G401 (cell line): ENCODE measurements at regions not wholly inside any gene's neighbourhood (a gene's known extent, or its start where the extent isn't known, plus 50 kb on each side); places are given as distances from the start of the nearest gene placed in this dataset.
"Not testable (repeated sequence)": the region's sequence is repeated elsewhere in the genome, so short reads cannot be mapped to it uniquely, and the experiment has no call there.

Source experiments
- DNase-seq: peaks from one replicate; pipeline ENCODE4 v3.0.0-alpha.2; 2015; ENCODE audit warnings: low spot score
- in situ Hi-C: cut with HindIII; loops from 2 replicates; pipeline ENCODE4 v1.10.0; 2016; ENCODE audit warnings: low sequenced_read_pairs, mixed read lengths

DNA sequence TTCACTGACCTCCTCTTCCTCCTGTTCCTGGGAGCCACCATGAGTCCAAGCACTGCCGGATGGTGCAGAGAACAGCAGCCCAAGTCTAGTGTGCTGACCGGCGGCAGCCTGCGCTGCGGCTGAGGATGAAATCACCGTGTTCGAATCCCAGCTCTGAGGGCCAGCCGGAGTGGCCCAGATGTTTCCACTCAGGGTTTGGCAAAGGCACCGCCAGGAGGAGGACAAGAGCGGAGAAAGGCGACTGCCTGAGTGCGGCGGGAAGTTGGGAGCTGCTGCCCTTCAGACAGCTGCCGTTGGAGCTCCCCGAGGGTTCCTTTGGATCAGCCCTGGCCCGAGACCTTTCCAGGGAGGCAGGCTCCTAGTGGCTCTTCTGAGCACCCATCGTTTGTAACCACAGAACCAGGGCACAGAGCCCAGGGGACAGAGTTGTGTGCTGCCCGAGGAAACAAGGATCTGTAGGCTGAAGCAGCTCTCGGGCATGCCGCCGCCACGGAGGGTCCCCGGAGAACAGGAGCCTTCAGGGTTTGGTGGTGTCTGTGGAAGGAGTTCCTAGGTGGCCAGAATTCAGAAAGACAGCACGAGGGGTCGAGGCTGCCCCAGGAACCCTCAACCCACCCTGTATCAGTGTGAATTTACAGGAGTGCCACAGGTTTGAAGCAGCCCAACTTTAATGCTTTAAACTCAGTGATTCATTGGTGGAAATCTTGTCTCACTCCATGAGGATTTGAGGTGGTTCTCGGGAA is 115.6 kb upstream of the COL5A1 start:
- in situ Hi-C loops = no loop called here
- no peak for DNase-seq

DNA sequence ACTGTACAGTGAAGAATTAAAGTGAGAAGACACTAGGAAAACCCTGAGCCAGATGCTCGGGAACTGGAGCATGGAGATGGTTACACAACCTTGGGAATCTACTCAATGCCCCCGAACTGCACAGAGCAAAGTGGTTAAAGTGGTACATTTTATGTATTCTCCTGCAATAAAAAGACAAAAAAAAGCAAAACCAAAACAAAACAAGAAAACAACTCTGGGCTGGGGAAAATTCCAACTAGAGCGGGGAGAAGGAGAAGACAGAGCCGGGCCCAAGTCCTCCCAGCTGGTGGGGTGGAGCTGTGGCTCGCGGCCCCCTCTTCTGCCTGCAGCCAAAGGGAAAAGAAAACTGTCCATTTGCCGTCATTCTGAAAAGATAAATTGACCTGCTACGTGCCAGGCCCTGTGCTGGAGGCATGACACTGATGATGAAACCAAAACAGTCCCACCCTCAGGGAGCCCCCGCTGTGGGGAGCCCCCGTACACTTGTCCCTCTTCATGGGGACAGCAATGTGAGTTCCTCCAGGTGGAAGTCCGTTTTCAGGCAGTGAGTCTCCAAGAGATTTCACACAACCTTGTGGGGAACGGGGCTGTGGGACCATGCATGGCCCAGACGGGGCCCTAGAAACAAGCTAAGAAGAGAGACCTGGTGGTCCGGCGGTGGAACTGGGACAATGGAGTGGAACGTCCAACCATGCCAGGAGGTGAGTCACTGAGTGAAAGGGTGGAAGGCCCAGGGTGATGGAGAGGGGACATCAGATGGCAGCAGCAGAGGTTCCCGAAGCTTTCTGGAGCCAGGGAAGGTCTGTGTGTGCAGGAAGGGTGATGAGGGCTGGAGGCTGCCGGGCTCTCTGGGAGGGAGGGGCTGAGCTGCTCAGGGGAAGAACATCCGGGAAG is 114.8 kb upstream of the COL5A1 start:
- in situ Hi-C loops = no loop called here
- no peak for DNase-seq

DNA sequence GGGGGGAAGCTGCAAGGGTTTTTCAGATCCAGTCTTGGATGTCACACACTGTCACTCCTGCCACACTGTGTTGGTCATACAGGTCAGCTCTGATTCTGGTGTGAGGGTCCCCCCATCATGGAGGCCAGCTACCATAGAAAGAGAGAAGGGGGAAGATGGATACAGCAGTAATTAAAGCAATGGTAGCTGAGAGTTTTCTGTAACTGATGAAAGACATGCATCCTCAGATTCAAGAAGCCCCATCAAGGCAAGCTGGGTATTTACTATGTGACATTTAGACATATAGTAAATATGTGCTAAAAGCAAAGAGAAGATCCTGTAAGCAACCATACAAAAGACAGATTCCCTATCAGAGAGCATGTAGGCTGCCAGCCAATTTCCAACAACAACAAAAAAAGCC is 110.9 kb upstream of the COL5A1 start:
- DNase-seq = no peak
- in situ Hi-C loops = no loop called here

DNA sequence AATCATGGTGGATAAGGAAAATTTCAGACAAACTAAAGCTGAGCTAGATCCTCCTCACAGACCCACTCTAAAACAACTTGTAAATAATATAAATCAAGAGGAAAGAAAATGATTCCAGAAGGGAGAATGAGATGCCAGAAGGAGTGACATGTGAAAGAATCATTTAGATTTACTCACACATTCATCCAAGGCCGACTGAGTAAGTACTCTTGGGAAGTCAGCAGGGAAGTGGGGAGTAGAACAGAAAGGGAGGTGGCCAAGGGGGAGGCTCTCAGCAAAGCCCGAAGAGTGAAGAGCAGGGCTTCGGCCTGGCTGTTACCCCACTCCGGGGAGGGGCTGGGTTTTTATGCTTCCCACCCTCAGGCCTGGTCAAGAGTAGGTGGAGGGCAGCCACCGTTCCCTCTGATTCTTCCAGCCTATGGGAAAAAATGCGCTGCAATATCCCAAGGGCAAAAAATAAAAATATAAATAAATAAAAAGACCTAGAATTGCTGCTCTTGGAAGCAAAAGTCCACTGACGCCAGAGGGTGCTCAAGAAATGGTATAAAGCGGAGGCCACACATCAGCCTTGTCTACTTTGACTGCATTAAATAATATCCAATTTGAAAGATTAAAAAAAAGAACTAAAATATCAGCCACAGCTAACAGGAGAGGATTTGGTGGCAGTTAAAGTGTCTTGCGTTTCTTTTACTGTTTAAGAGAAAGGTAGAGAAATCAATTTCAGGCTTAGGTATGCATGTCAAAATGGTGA is 110.2 kb upstream of the COL5A1 start:
- no peak for DNase-seq
- in situ Hi-C loops = no loop called here

DNA sequence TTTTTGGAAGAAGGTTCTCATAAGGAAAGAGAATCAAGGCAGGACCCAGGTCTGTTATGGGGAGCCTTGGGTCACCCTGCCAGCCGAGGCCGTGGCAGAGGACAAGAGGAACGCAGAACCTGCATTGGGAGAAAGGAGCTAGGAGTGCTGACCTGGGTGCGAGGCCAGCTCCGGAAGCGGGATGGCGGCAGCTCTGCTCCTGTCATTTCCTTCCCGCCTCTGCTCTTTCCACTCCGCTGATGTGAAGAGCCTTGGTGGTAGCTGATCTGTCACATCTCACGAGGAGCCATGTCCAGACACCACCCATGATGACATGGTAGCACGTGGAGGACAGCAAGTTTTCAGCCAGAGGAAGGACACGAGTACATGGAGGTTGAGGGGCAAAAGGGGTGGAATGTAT is 109.5 kb upstream of the COL5A1 start:
- no peak for DNase-seq
- in situ Hi-C loops = no loop called here

DNA sequence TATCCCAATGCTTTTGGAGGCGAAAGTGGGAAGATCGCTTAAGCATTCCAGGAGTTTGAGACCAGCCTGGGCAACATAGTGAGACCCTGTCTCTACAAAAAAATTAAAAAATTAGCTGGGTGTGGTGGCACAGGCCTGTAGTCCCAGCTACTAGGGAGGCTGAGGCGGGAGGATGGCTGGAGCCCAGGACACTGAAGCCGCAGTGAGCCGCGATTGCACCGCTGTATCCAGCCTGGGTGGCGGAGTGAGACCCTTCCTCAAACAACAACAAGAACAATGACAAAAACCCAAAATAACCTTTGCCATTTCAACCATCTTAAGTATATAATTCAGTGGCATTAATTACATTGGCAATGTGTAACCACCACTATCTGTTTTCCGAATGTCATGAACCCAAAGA is 108.9 kb upstream of the COL5A1 start:
- in situ Hi-C loops = not testable (repeated sequence)

DNA sequence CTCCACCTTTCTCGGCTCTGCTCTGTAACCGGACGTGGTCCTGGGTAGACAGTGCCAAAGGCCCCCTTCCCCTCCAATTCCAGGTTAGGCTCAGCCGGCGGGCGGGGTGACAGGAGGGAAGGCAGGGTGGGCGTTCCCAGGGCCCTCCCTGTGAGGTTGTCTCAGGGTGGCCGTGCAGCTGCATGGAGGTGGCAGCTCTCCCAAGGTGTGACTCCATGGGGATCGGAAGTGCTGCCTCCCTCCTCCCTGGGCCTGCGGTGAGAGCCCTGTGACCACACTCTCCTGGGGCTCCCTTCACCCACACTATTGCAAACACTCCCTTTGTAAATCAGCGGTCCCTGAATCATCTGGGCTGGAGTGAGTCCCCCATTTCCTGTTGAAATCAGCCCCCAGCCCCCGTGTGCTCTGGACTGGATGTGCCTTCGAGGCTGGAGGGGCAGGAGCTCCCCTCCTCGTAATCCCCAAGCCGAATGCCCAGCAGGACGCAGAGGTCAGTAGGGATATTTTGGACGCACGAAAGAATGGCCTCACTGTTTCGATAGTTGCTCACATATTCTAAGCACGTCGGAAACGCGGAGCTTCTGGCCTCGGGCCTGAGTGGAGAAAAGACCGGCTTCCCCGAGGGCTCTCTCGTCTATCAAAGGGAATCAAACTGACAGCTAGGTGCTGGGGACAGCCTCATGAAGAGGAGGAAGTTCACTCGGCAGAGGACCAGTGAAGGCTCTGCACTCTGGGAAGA is 107.6 kb upstream of the COL5A1 start:
- in situ Hi-C loops = no loop called here
- DNase-seq = peak; percentile 8

More for the DNA sequence above, 108.9 kb upstream of the COL5A1 start:
- not testable (repeated sequence) for DNase-seq

DNA sequence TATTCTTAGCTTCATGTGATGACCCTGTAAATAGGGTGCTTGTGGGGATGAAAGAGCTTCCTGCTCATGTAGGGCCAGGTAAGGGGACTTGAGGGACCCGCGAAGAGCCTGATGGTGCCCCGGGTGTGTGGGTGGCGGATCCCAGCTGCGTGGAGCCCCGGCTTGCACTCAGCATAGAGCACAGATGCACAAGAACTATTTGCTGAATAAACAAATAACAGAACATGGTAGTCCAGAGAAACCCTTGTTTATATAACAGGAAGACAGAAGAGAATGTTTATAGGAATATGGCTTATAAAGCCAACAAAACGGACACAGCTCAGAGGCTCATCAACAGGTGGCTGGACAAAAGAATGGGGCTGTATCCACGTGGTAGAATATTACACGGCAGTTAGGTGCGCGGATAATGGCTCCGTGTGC is 106.9 kb upstream of the COL5A1 start:
- DNase-seq = no peak
- in situ Hi-C loops = no loop called here

DNA sequence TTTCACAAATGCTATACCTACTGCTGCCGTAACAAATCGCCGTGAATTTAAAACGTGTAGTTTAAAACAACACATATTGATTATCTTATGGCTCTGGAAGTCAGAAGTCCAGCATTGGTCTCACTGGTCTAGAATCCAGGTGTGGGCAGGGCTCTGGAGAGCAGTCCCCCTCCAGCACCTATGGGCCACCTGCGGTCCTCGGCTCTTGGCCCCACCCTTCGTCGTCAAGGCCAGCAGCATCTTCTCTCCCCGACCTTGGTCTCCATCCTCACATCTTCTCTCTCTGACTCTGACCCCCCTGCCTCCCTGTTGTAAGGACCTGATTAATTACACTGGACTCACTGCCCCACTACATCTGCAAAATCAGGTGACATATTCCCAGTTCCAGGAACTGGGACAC is 106.4 kb upstream of the COL5A1 start:
- in situ Hi-C loops = no loop called here

DNA sequence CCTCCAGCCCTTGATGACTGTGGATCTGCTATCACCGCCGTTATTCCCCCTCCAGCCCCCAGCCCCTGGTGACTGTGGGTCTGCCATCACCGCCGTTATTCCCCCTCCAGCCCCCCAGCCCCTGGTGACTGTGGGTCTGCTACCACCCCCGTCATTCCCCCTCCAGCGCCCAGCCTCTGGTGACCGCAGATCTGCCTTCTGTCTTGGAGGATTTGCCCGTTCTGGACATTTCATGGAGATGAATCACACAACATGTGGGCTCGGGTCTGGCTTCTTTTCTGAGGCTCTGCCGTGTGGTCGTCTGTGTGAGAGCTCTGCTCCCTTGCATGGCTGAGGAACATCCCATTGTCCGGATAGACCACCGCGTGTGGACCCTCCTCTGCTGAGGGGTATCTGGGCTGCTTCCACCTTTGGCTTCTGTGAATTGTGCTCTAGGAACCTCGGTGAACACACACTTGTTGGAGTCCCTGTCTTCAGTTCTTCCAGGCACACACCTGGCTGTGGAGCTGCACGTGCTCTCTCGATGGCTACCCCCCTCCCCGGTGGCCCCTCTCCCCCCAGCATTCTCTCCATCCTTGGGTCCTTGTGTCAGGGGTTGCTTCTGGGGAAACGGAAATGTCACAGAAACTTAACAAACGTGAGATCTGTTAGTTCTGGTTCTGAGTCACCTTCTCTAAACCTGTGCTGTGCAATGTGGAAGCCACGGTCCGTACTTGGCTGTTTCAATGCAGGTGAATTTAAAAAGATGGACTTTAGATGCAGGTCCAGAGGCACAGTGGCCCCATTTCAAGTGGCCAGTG is 105.3 kb upstream of the COL5A1 start:
- in situ Hi-C loops = no loop called here
- no peak for DNase-seq

More for the DNA sequence above, 106.4 kb upstream of the COL5A1 start:
- no peak for DNase-seq

DNA sequence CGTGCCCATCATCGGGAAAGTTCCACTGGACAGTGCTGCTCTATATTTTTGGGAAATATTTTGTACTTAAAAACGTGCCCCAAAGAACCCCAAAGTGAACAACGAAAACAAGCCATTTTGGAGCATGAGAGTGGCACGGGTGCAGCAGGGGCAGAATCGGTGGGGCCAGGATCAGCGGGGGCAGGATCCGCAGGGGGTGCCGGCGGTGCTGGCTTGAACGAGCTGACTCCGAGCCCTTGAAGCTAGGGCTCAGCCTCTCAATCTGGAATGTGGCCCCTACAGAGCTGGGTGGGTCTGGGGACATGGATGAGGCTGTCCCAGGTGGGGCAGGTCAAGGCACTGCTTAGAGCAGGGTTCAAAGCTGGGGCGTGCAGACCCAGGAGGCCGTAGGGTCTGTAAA is 104.7 kb upstream of the COL5A1 start:
- DNase-seq = no peak
- in situ Hi-C loops = no loop called here

DNA sequence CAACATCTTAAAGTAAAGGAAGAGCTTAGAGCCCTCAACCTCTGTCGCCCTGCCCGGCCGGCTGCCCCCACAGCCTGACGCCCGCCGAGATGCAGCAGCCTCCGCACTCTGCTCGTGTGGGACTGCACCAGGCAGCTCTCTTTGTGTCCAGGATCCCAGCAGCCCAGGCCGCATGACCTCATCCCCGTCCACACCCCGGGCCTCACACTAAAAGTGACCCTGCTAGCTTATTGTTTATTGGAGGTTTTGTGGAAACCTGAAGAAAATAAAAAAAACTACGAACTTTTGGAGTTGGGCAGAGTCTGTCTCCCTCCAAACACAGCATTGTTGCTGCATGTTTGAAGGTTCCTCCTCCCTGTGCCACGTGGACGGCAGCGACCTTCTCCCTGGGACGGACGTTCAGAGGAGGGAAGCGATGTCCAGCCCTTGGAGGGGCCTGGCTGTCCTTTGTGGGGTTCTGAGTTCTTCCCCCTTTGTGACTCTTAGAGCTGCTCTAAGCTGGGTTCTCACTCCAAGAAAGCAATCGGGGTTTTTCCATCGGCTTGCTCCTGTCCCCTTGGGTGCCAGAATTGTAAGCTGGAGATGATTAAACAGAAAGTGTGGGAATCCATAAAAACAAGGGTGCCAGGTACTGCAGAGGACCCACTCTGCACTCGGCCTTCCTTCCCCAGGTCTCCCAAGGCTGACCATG is 103.5 kb upstream of the COL5A1 start:
- in situ Hi-C loops = no loop called here
- no peak for DNase-seq

DNA sequence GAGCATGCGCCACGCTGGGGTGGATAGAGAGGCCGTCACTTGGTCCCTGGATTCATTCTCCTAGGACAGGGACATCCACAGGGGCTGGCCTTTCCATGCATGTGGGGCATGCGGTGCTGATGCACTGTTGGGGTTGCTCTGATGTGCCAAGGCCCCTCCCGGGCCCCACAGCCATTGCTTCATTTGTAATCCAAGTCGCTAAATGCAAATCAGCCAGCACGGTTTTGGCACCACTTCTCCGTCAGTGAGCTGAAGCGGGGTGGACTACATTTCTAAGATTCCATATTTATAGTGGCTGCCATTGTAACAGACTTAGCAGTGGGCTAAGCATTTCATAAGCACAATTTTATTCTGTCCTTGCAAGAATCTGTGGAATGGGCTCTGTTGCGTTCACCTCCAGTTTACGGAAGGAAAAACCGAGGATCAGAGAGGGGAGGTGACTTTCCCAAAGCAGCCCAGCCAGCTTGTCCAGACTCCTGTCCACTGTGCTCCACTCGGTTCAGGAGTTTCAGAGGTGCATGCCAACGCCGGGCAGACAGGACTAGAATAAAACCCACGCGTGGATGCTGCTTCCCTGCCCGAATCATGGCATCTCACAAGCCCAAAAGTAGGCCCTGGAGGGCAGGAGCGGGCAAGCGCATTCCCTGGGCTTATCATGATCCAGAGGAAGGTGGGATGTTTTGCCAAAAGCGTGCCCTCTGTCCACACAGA is 102.6 kb upstream of the COL5A1 start:
- in situ Hi-C loops = no loop called here
- no peak for DNase-seq

DNA sequence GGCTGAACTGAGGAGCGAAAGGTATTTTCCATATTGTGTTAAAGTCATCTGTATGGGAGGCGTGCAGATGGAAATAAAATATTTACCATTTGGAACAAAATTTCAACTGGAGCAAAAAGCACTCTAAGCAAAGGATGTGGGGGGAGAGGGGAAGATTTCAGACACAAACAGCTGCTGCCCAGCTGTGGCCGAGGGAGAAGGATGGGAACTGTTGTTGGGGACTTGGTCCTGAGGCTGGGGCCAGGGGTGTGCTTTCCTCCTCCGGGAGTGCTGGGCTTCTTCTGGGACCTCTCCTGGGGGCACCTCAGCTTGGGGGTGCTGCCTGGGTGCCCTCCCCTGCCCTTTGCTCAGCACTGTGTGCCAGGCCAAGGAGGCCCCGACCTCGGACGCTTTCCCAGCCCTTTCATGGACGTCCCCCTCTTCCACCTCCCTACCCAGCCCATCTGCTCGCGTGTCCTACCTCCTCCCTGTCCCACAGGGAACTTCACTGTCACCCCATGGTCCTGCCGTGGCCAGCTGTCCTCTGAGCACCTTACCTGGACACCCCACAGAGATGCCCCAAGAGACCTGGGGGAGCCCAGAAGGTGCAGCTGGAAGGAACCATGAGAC is 101.9 kb upstream of the COL5A1 start:
- no peak for DNase-seq
- in situ Hi-C loops = no loop called here

DNA sequence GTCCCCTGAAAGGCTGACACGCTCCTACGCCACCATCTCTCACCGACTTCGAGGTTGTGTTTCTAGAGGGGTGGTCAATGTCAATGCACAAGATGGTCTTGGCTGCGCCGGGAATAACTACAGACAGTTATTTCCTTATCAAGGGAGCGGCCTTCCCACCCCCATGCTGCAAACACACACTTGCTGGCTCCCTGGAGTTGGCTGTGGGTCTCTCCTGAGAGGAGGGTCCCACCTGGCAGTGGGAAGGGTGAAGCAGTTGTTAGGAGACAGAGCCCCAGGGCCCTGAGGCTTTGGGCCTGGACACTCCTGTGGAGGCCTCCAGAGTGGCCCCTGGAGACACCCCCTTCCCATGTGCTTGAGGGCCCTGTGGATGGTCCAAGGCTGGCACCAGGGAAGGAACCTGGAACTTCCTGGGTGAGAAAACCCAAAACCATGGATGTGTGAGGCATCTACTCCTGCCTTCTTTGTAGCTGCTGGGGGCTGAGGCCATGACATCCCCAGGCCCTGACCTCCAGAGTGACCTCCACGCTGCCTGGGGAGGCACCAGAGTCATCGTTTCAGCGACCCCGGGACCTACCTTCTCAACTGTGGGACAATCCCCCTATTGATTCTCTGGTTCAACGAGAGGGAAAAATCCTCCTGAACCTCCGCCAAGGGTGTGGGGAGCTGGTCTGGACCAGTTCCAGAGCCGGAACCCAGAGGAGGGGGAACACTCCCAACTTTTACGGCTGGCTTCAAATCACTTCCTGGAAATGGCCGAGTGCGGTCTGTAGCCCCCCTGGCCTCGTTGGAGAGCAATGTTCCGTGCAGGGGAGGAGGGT is 101.1 kb upstream of the COL5A1 start:
- in situ Hi-C loops = no loop called here
- DNase-seq = no peak

DNA sequence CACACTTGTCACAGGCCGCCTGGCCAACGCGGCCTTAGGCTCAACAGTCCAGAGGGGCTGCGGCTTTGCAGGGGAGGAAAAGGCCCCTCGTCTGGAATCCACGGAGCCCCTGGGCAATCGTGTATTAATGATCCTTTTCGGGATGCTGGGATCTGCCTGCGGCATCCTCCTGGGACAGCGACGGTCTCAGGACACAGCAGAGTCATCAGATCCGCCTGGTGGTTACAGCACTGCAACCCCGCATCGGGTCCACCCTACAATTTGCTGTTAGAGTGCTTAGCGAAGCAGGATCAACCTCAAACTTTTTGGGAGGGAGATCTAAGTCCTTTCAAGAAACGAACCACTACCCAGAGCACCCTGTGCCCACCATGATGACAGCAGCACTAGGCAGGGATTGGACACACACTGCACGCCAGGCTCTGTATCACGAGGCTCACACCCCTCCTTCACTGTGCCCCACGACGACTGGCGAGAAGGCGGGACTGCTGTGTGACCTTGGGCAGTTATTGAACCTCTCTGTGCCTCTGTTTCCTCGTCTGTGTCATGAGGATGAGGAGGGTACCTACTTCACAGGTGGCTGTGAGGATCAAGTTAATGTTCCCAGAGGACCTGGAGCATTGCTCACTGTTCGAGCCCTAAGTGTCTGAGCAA is 100.4 kb upstream of the COL5A1 start:
- DNase-seq = no peak
- in situ Hi-C loops = no loop called here
